M059J (cell line): ENCODE measurements at regions not wholly inside any gene's neighbourhood (a gene's known extent, or its start where the extent isn't known, plus 50 kb on each side); places are given as distances from the start of the nearest gene placed in this dataset.
"Not testable (repeated sequence)": the region's sequence is repeated elsewhere in the genome, so short reads cannot be mapped to it uniquely, and the experiment has no call there.

Experiments
- DNase-seq: peaks from one replicate; pipeline ENCODE4 v3.0.0-alpha.2; 2012; ENCODE audit warnings: low read depth

GRCh38 chr21:14058566-14058965 is 152.2 kb downstream of the LIPI start:
- DNase-seq = no peak

- DNase-seq = peak; percentile 64
Measured at GRCh38 chr21:14057841-14058481, 152.8 kb downstream of the LIPI start.

- DNase-seq = no peak
Measured at GRCh38 chr21:14057313-14057712, 153.4 kb downstream of the LIPI start.

GRCh38 chr21:14056771-14057191 is 154.0 kb downstream of the LIPI start:
- no peak for DNase-seq

GRCh38 chr21:14055746-14056515 is 154.8 kb downstream of the LIPI start:
- DNase-seq = not testable (repeated sequence)

- DNase-seq = no peak
Measured at GRCh38 chr21:14054682-14055081, 156.1 kb downstream of the LIPI start.

GRCh38 chr21:14050121-14050520 is 160.6 kb downstream of the LIPI start:
- DNase-seq = no peak

GRCh38 chr21:14046401-14046800 is 164.4 kb downstream of the LIPI start:
- DNase-seq = no peak

- DNase-seq = no peak
Measured at GRCh38 chr21:14040386-14040785, 170.4 kb downstream of the LIPI start.

- peak; percentile 15 for DNase-seq
Measured at GRCh38 chr21:14028619-14029018, 182.1 kb downstream of the LIPI start.

- peak; percentile 88 for DNase-seq
Measured at GRCh38 chr21:14027235-14027869, 183.4 kb downstream of the LIPI start.

- DNase-seq = not testable (repeated sequence)
Measured at GRCh38 chr21:14020108-14020507, 190.6 kb downstream of the LIPI start.

- not testable (repeated sequence) for DNase-seq
Measured at GRCh38 chr21:14015841-14016240, 194.9 kb downstream of the LIPI start.

- DNase-seq = not testable (repeated sequence)
Measured at GRCh38 chr21:14013623-14014498, 196.9 kb downstream of the LIPI start.

- no peak for DNase-seq
Measured at GRCh38 chr21:14013056-14013603, 197.6 kb downstream of the LIPI start.

- DNase-seq = no peak
Measured at GRCh38 chr21:14012409-14012808, 198.3 kb downstream of the LIPI start.

GRCh38 chr21:14011751-14012150 is 199.0 kb downstream of the LIPI start:
- DNase-seq = not testable (repeated sequence)

- not testable (repeated sequence) for DNase-seq
Measured at GRCh38 chr21:14011149-14011548, 199.6 kb downstream of the LIPI start.

GRCh38 chr21:14010729-14011128 is 200.0 kb downstream of the LIPI start:
- DNase-seq = no peak

- DNase-seq = not testable (repeated sequence)
Measured at GRCh38 chr21:14009990-14010389, 200.8 kb downstream of the LIPI start.

- DNase-seq = not testable (repeated sequence)
Measured at GRCh38 chr21:14009238-14009981, 201.3 kb downstream of the LIPI start.
